Lung (tissue), 11 donors: ENCODE measurements at regions not wholly inside any gene's neighbourhood (a gene's known extent, or its start where the extent isn't known, plus 50 kb on each side); places are given as distances from the start of the nearest gene placed in this dataset.

Source experiments
- ATAC-seq: fragments of 200-7000 bp; cut with Tn5 transposase; one replicate; pipeline ENCODE4 v1.9.1; 2020; ENCODE audit warnings: moderate number of reproducible peaks; ENCODE audit not compliant: insufficient read depth, low FRiP score
- DNase-seq, 3 donors: peaks; one replicate each; pipeline ENCODE4 v3.0.0-alpha.2; 2013 to 2017
- H3K27ac ChIP-seq, 2 donors: one replicate each; pipeline ENCODE4 v1.5.1; 2013; ENCODE audit warnings: mild to moderate bottlenecking in 2 of 2, moderate library complexity in 2 of 2, control low read depth in 1 of 2, inconsistent platforms in 1 of 2, low read depth in 1 of 2, low read length in 1 of 2
- H3K27me3 ChIP-seq, 3 donors: one replicate each; pipeline ENCODE4 v1.5.1; 2013; ENCODE audit warnings: low read length in 2 of 3; ENCODE audit not compliant: control insufficient read depth in 3 of 3, insufficient read depth in 3 of 3
- H3K36me3 ChIP-seq, 4 donors: one replicate each; pipeline ENCODE4 v1.5.1; 2013; ENCODE audit warnings: low read length in 4 of 4, mild to moderate bottlenecking in 1 of 4, moderate library complexity in 1 of 4; ENCODE audit not compliant: control insufficient read depth in 4 of 4, insufficient read depth in 4 of 4
- H3K4me1 ChIP-seq, 5 donors: one replicate each; pipeline ENCODE4 v1.5.1; 2013; ENCODE audit warnings: low read length in 5 of 5, mild to moderate bottlenecking in 2 of 5, moderate library complexity in 1 of 5; ENCODE audit not compliant: control insufficient read depth in 5 of 5, insufficient read depth in 5 of 5
- H3K4me3 ChIP-seq: one replicate; pipeline ENCODE4 v1.5.1; 2013; ENCODE audit warnings: mild to moderate bottlenecking, control low read depth, moderate library complexity
- H3K9ac ChIP-seq, 2 donors: one replicate each; pipeline ENCODE4 v1.5.1; 2013; ENCODE audit warnings: low read length in 2 of 2, control low read depth in 1 of 2; ENCODE audit not compliant: insufficient read depth in 1 of 2
- H3K9me3 ChIP-seq, 4 donors: one replicate each; pipeline ENCODE4 v1.5.1; 2013; ENCODE audit warnings: low read length in 3 of 4, mild to moderate bottlenecking in 1 of 4, moderate library complexity in 1 of 4; ENCODE audit not compliant: control insufficient read depth in 4 of 4, insufficient read depth in 3 of 4
- WGBS, 2 donors: extraction: QIAGEN DNeasy Blood & Tissue Kit; methylation state at CpG; one replicate each; pipeline ENCODE4 v1.1.7; 2013; 5-methylcytosine and 5-hydroxymethylcytosine counted together
- TF ChIP-seq, protein P1 (sequence below): IDR thresholded peaks from 2 replicates; pipeline ENCODE4 v1.5.1; 2012; ENCODE audit warnings: mild to moderate bottlenecking; ENCODE audit errors: control extremely low read depth, extremely low read depth
- donor health status: control.
- donor health status: control.
- donor health status: Bipolar disorder and iron deficiency.
- donor health status: healthy.
- donor health status: DM: yes; HTN: yes; CAD: no.

DNA sequence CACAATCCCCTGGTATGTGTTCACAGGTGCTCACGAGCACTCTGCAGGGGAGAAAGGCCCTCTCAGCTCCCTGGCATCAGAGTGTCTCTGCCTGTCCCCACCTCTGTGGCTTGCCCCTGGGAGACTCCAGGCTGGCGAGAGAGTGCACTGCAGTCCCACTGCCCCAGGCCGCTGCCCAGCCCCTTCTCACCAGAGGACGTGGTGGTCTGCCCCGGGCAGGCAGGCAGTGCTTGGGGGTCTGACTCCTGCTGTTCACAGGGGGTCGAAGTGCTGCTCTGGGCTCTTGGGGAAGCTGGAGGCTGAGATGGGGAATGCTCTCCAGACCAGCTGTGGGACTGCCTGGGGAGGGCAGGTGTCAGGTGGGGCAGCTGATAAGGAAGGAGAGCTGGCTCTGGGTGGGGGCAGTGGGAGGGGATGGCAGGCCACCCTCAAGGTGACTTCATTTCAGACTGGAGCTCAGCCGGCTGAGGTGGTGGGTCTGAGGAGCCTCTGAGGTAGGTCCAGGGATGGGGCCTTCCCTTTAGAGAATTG, 151.0 kb upstream of the B3GAT1 start:
- Histone ChIP-seq H3K27me3 (peaks cover 0 to 2% (median 0%) of the 10 kb centered on the region in 3 donors), H3K36me3 (no peaks in the 10 kb centered on the region), H3K9me3 (peaks cover 0 to 2% (median 0%) of the 10 kb centered on the region in 4 donors), H3K4me1 (no peaks in the 10 kb centered on the region), H3K4me3 (no peak overlapping the region), H3K27ac (no peak overlapping the region), H3K9ac (no peak overlapping the region)
- ATAC-seq (no peak), DNase-seq (no peak)
- TF ChIP-seq, protein P1, sequence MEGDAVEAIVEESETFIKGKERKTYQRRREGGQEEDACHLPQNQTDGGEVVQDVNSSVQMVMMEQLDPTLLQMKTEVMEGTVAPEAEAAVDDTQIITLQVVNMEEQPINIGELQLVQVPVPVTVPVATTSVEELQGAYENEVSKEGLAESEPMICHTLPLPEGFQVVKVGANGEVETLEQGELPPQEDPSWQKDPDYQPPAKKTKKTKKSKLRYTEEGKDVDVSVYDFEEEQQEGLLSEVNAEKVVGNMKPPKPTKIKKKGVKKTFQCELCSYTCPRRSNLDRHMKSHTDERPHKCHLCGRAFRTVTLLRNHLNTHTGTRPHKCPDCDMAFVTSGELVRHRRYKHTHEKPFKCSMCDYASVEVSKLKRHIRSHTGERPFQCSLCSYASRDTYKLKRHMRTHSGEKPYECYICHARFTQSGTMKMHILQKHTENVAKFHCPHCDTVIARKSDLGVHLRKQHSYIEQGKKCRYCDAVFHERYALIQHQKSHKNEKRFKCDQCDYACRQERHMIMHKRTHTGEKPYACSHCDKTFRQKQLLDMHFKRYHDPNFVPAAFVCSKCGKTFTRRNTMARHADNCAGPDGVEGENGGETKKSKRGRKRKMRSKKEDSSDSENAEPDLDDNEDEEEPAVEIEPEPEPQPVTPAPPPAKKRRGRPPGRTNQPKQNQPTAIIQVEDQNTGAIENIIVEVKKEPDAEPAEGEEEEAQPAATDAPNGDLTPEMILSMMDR, result no peak
- 83 to 89% methylated on average over 7 of the region's 7 CpGs for WGBS, 2 donors

DNA sequence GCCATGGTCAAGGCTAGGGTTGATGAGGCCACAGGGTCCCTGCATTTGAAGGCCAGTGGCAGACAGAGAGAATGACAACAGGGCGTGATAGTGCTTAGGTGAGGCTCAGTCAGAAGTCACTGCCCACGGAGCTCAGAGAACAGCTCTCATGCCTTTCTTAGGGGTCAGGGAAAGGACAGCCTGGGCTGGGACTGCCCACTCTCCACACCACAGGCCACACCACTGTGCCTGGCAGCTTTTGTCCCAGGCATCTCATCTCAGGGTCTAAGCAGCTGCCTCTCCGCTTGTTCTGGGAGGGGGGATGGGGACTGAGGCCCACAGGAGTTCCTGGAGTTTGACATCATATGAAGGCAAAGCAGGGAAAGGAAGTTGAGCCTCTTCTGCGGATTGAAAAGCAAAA, 150.2 kb upstream of the B3GAT1 start:
- Histone ChIP-seq H3K9me3 (peaks cover 0 to 2% (median 0%) of the 10 kb centered on the region in 4 donors), H3K27me3 (peaks cover 0 to under 1% (median 0%) of the 10 kb centered on the region in 3 donors), H3K9ac (no peak overlapping the region), H3K27ac (no peak overlapping the region), H3K4me3 (no peak overlapping the region), H3K36me3 (no peaks in the 10 kb centered on the region), H3K4me1 (no peaks in the 10 kb centered on the region)
- no peak for ATAC-seq
- DNase-seq, result no peak
- WGBS, 2 donors, result 67 to 77% methylated on average over 4 of the region's 4 CpGs
- TF ChIP-seq, protein P1, result no peak

GRCh38 chr11:134561331-134561720, 149.3 kb upstream of the B3GAT1 start:
- DNase-seq (no peak), ATAC-seq (no peak)
- Histone ChIP-seq H3K36me3 (no peaks in the 10 kb centered on the region), H3K4me3 (no peak overlapping the region), H3K4me1 (no peaks in the 10 kb centered on the region), H3K27me3 (no peaks in the 10 kb centered on the region), H3K9ac (no peak overlapping the region), H3K27ac (no peak overlapping the region), H3K9me3 (peaks cover 0 to 2% (median 0%) of the 10 kb centered on the region in 4 donors)
- WGBS, 2 donors, result 83 to 87% methylated on average over 8 of the region's 8 CpGs
- TF ChIP-seq, protein P1, result no peak
